Endodermal cell (in vitro differentiated cells): ENCODE measurements at regions not wholly inside any gene's neighbourhood (a gene's known extent, or its start where the extent isn't known, plus 50 kb on each side); places are given as distances from the start of the nearest gene placed in this dataset.

Source experiments
- DNase-seq: peaks from one replicate; pipeline ENCODE4 v3.0.0-alpha.2; 2017
- H3K27ac ChIP-seq: 2 replicates; pipeline ENCODE4 v1.5.1; 2013; ENCODE audit warnings: mild to moderate bottlenecking, low read depth, low read length, moderate library complexity
- H3K27me3 ChIP-seq: 2 replicates; pipeline ENCODE4 v1.6.1; 2013; ENCODE audit warnings: mild to moderate bottlenecking, low read length, moderate library complexity; ENCODE audit not compliant: insufficient read depth, control insufficient read depth, poor library complexity, severe bottlenecking
- H3K36me3 ChIP-seq: 2 replicates; pipeline ENCODE4 v1.7.0; 2013; ENCODE audit warnings: mild to moderate bottlenecking, low read length, moderate library complexity; ENCODE audit not compliant: control insufficient read depth, insufficient read depth
- H3K4me1 ChIP-seq: one replicate; pipeline ENCODE4 v1.7.0; 2013; ENCODE audit warnings: low read length; ENCODE audit not compliant: control insufficient read depth, insufficient read depth
- H3K4me3 ChIP-seq: 2 replicates; pipeline ENCODE4 v1.5.1; 2013; ENCODE audit warnings: mild to moderate bottlenecking, low read length, moderate library complexity
- H3K9ac ChIP-seq: 2 replicates; pipeline ENCODE4 v1.6.1; 2013; ENCODE audit warnings: mild to moderate bottlenecking, low read length, moderate library complexity; ENCODE audit not compliant: poor library complexity, severe bottlenecking; ENCODE audit errors: extremely low read depth
- H3K9me3 ChIP-seq: 2 replicates; pipeline ENCODE4 v1.6.1; 2013; ENCODE audit warnings: mild to moderate bottlenecking, low read length, moderate library complexity; ENCODE audit not compliant: control insufficient read depth
- H3K27ac Mint-ChIP-seq: 2 replicates; pipeline ENCODE4 v1.8.0; 2020; ENCODE audit warnings: mixed read lengths
- H3K27me3 Mint-ChIP-seq: 2 replicates; pipeline ENCODE4 v1.8.0; 2021; ENCODE audit warnings: mild to moderate bottlenecking, mixed read lengths; ENCODE audit not compliant: insufficient read depth
- H3K36me3 Mint-ChIP-seq: 2 replicates; pipeline ENCODE4 v1.8.0; 2020; ENCODE audit warnings: low read depth, mixed read lengths
- H3K4me1 Mint-ChIP-seq: 2 replicates; pipeline ENCODE4 v1.8.0; 2020; ENCODE audit warnings: mixed read lengths
- H3K4me3 Mint-ChIP-seq: 2 replicates; pipeline ENCODE4 v1.8.0; 2020; ENCODE audit warnings: mild to moderate bottlenecking, moderate library complexity, mixed read lengths
- H3K9me3 Mint-ChIP-seq: 2 replicates; pipeline ENCODE4 v1.8.0; 2020; ENCODE audit warnings: mild to moderate bottlenecking, mixed read lengths
- WGBS, 2 experiments: methylation state at CpG; one replicate each; pipeline versions ENCODE4 v1.1.5 to v1.1.7; 2013; ENCODE audit warnings: missing lambda C conversion rate in 2 of 2, mixed read lengths in 1 of 2; ENCODE audit not compliant: insufficient coverage in 1 of 2, insufficient read length in 1 of 2; 5-methylcytosine and 5-hydroxymethylcytosine counted together
- TF ChIP-seq, protein P1 (sequence below): fragments of 200-600 bp; sonication (generic); conservative IDR thresholded peaks from 2 replicates; pipeline ENCODE4 v1.5.0; 2021; ENCODE audit warnings: antibody characterized with exemption, mild to moderate bottlenecking

DNA sequence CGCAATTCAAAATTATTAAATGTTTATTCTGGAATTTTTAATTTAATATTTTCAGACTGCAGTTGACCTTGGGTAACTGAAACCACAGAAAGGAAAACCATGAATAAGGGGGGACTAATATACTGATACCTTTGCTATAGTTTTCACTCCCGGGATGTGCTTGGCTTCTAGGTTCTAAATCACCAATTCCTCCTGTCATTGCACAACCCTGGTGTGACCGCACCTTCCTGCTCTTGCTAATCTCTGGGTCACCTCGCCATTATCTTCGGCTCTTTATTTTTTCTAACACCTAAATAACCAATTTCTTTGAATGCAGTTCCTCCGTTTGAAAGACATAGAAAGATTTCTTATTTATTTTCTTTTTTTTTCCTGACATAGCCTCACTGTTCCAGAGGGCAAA, 634.5 kb upstream of the GOT2 start:
- Mint-ChIP-seq H3K9me3 (peaks cover 10% of the 10 kb centered on the region), H3K4me1 (peaks cover 5% of the 10 kb centered on the region), H3K36me3 (no peaks in the 10 kb centered on the region), H3K27ac (no peak overlapping the region), H3K4me3 (no peak overlapping the region), H3K27me3 (no peaks in the 10 kb centered on the region)
- no peak overlapping the region for H3K9ac ChIP-seq
- no peaks in the 10 kb centered on the region for H3K9me3 ChIP-seq
- TF ChIP-seq, protein P1, sequence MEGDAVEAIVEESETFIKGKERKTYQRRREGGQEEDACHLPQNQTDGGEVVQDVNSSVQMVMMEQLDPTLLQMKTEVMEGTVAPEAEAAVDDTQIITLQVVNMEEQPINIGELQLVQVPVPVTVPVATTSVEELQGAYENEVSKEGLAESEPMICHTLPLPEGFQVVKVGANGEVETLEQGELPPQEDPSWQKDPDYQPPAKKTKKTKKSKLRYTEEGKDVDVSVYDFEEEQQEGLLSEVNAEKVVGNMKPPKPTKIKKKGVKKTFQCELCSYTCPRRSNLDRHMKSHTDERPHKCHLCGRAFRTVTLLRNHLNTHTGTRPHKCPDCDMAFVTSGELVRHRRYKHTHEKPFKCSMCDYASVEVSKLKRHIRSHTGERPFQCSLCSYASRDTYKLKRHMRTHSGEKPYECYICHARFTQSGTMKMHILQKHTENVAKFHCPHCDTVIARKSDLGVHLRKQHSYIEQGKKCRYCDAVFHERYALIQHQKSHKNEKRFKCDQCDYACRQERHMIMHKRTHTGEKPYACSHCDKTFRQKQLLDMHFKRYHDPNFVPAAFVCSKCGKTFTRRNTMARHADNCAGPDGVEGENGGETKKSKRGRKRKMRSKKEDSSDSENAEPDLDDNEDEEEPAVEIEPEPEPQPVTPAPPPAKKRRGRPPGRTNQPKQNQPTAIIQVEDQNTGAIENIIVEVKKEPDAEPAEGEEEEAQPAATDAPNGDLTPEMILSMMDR, result no peak
- H3K36me3 ChIP-seq, result no peaks in the 10 kb centered on the region
- no peak for DNase-seq
- no peak overlapping the region for H3K27ac ChIP-seq
- WGBS, 2 experiments, result 93 to 96% methylated on average over 4 to 6 of the region's 6 CpGs
- no peaks in the 10 kb centered on the region for H3K4me1 ChIP-seq
- no peak overlapping the region for H3K4me3 ChIP-seq
- H3K27me3 ChIP-seq, result no peaks in the 10 kb centered on the region

DNA sequence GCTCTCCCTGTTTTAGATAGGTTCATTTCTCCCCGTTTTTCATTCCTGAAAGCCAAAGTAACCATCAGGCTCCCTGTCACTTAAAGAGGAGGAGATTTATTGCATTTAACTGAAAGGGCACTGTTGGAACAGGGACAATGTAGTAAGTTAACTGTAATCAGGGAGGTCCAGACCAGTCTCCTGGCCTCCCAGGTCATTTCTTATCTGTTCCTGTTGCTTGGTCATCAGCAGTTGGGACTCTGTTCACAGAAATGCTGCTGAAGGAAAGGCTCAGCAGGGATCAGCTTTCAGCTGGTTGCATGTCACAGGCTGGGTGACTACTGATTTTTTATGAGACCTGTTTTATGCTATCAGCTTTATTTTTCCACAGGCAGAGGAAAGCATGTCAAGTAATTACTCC, 622.6 kb upstream of the GOT2 start:
- Histone ChIP-seq H3K4me3 (no peak overlapping the region), H3K27me3 (no peaks in the 10 kb centered on the region), H3K27ac (no peak overlapping the region), H3K36me3 (no peaks in the 10 kb centered on the region), H3K9ac (no peak overlapping the region), H3K4me1 (peaks cover 3% of the 10 kb centered on the region), H3K9me3 (peaks cover 5% of the 10 kb centered on the region)
- Mint-ChIP-seq H3K27ac (no peak overlapping the region), H3K27me3 (peaks cover 3% of the 10 kb centered on the region), H3K36me3 (no peaks in the 10 kb centered on the region), H3K9me3 (peaks cover 4% of the 10 kb centered on the region), H3K4me3 (no peak overlapping the region), H3K4me1 (peaks cover 24% of the 10 kb centered on the region)
- 44% methylated on average over 1 of the region's 1 CpG; no CpG with 5 or more reads in 1 of the 2 experiments for WGBS, 2 experiments
- DNase-seq, result peak; percentile 57
- TF ChIP-seq, protein P1, result no peak

DNA sequence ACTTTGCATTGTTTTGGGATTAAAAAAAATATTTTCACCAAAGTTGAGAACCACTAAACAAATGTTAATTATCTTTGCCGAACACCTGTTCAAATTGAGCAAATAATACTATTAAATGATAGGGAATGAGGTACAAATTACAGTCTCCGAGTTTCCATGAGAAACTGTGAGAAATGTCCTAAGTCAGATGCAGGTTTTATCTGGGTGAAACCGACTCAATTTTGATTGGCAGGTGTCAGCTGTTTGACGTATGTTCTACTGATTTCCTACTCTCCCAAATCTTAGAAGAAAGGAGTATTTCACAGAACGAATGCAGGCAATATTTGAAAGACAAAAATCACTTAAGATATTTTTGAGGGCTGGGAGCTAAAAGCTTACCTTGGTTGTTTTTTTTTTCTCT, 622.0 kb upstream of the GOT2 start:
- Histone ChIP-seq H3K36me3 (no peaks in the 10 kb centered on the region), H3K4me1 (peaks cover 3% of the 10 kb centered on the region), H3K27me3 (no peaks in the 10 kb centered on the region), H3K4me3 (no peak overlapping the region), H3K9ac (no peak overlapping the region), H3K27ac (no peak overlapping the region), H3K9me3 (peaks cover 5% of the 10 kb centered on the region)
- H3K27ac Mint-ChIP-seq, result no peak overlapping the region
- TF ChIP-seq, protein P1, result no peak
- H3K4me1 Mint-ChIP-seq, result peaks cover 24% of the 10 kb centered on the region
- DNase-seq, result no peak
- no peaks in the 10 kb centered on the region for H3K36me3 Mint-ChIP-seq
- 60 to 68% methylated on average over 3 to 5 of the region's 5 CpGs for WGBS, 2 experiments
- peaks cover under 1% of the 10 kb centered on the region for H3K9me3 Mint-ChIP-seq
- H3K27me3 Mint-ChIP-seq, result peaks cover 3% of the 10 kb centered on the region
- H3K4me3 Mint-ChIP-seq, result no peak overlapping the region
